SK-N-SH (cell line): ENCODE measurements at regions not wholly inside any gene's neighbourhood (a gene's known extent, or its start where the extent isn't known, plus 50 kb on each side); places are given as distances from the start of the nearest gene placed in this dataset.

Experiments
- CTCF ChIA-PET: fragments of 300-600, 350-600 bp; formaldehyde crosslinking; extraction: SDS; loops from one replicate; lab custom pipeline; 2021; lab: Yijun Ruan, JAX
- POLR2A ChIA-PET: fragments of 350-600 bp; sonication (Branson Sonifier 250); formaldehyde crosslinking; extraction: SDS; loops from one replicate; lab custom pipeline; 2020; ENCODE audit warnings: antibody characterized with exemption, inconsistent platforms; lab: Yijun Ruan, JAX
- DNase-seq: peaks from one replicate; pipeline ENCODE4 v3.0.0; 2012
- H2AFZ ChIP-seq: fragments of 200-600 bp; sonication (generic); 2 replicates; pipeline ENCODE4 v1.8.1; 2016; ENCODE audit warnings: antibody characterized with exemption, mild to moderate bottlenecking, low read depth
- H3F3A ChIP-seq: fragments of 200-600 bp; sonication (generic); replicated peaks from 2 replicates; pipeline ENCODE3; 2016; ENCODE audit warnings: antibody characterized with exemption, mild to moderate bottlenecking; ENCODE audit not compliant: insufficient read depth
- H3K27ac ChIP-seq, 2 experiments: fragments of 200-500 bp in 1 of 2; fragments of 200-600 bp in 1 of 2; sonication (Bioruptor generic) in 1 of 2; sonication (generic), shearing (Covaris generic) in 1 of 2; 2 replicates each; pipeline versions ENCODE4 v1.5.1 to v1.6.1; 2014 to 2016; ENCODE audit warnings: low read depth in 2 of 2, inconsistent platforms in 1 of 2, low read length in 1 of 2, mild to moderate bottlenecking in 1 of 2, mixed read lengths in 1 of 2
- H3K27me3 ChIP-seq: fragments of 200-600 bp; sonication (generic), shearing (Covaris generic); 2 replicates; pipeline ENCODE4 v1.6.1; 2016; ENCODE audit warnings: mixed run types; ENCODE audit not compliant: insufficient read depth
- H3K36me3 ChIP-seq, 2 experiments: fragments of 200-500 bp in 1 of 2; fragments of 200-600 bp in 1 of 2; sonication (Bioruptor generic) in 1 of 2; sonication (generic) in 1 of 2; replicated peaks in 1 of 2; 2 replicates each; pipeline versions ENCODE3 to v1.5.1; 2014 to 2016; ENCODE audit warnings: low read length in 1 of 2, mild to moderate bottlenecking in 1 of 2; ENCODE audit not compliant: insufficient read depth in 2 of 2, control insufficient read depth in 1 of 2
- H3K4me1 ChIP-seq, 2 experiments: fragments of 200-500 bp in 1 of 2; fragments of 200-600 bp in 1 of 2; sonication (Bioruptor generic) in 1 of 2; sonication (generic), shearing (Covaris generic) in 1 of 2; 2 replicates each; pipeline versions ENCODE4 v1.5.1 to v1.6.1; 2014 to 2016; ENCODE audit warnings: low read depth in 1 of 2, low read length in 1 of 2, mixed run types in 1 of 2; ENCODE audit not compliant: insufficient read depth in 2 of 2, control insufficient read depth in 1 of 2
- H3K4me2 ChIP-seq: fragments of 200-600 bp; sonication (generic), shearing (Covaris generic); 2 replicates; pipeline ENCODE4 v1.6.1; 2017; ENCODE audit warnings: mixed run types
- H3K4me3 ChIP-seq, 2 experiments: fragments of 200-500 bp in 1 of 2; fragments of 200-600 bp in 1 of 2; sonication (Bioruptor generic) in 1 of 2; sonication (generic), shearing (Covaris generic) in 1 of 2; 2 replicates each; pipeline versions ENCODE4 v1.5.1 to v1.8.1; 2014 to 2016; ENCODE audit warnings: low read depth in 2 of 2, inconsistent platforms in 1 of 2, low read length in 1 of 2, mild to moderate bottlenecking in 1 of 2, mixed read lengths in 1 of 2, moderate library complexity in 1 of 2
- H3K79me2 ChIP-seq: fragments of 200-600 bp; sonication (generic); 2 replicates; pipeline ENCODE4 v1.8.1; 2017; ENCODE audit warnings: mild to moderate bottlenecking; ENCODE audit not compliant: insufficient read depth
- H3K9ac ChIP-seq: fragments of 200-600 bp; sonication (generic); 2 replicates; pipeline ENCODE4 v1.6.1; 2017; ENCODE audit warnings: mixed run types
- H3K9me2 ChIP-seq: fragments of 200-600 bp; sonication (generic); 2 replicates; pipeline ENCODE4 v1.6.1; 2017; ENCODE audit warnings: mixed run types
- H3K9me3 ChIP-seq: fragments of 200-600 bp; sonication (generic); 2 replicates; pipeline ENCODE4 v1.6.1; 2017; ENCODE audit warnings: mixed run types, mild to moderate bottlenecking, moderate library complexity
- H4K20me1 ChIP-seq: fragments of 200-600 bp; sonication (generic); 2 replicates; pipeline ENCODE4 v1.6.1; 2017; ENCODE audit warnings: mild to moderate bottlenecking, mixed run types; ENCODE audit not compliant: insufficient read depth
- CHD2 ChIP-seq: fragments of 150-350 bp; IDR thresholded peaks from 2 replicates; pipeline ENCODE4 v1.6.1; 2018; ENCODE audit warnings: low read length; ENCODE audit not compliant: partially characterized antibody
- GABPA ChIP-seq: IDR thresholded peaks from 2 replicates; pipeline ENCODE4 v1.4.0; 2012; ENCODE audit warnings: low read depth, mild to moderate bottlenecking
- IRF3 ChIP-seq: fragments of 150-350 bp; IDR thresholded peaks from 2 replicates; pipeline ENCODE4 v1.6.1; 2016; ENCODE audit warnings: mild to moderate bottlenecking, low read depth, low read length
- MEF2A ChIP-seq: IDR thresholded peaks from 2 replicates; pipeline ENCODE4 v1.4.0; 2012; ENCODE audit warnings: low read depth, borderline replicate concordance
- NFIC ChIP-seq: IDR thresholded peaks from 2 replicates; pipeline ENCODE4 v1.4.0; 2012; ENCODE audit warnings: borderline replicate concordance
- NRF1 ChIP-seq: IDR thresholded peaks from 2 replicates; pipeline ENCODE4 v1.6.1; 2012; ENCODE audit warnings: low read depth, mild to moderate bottlenecking, low read length
- RAD21 ChIP-seq: IDR thresholded peaks from 2 replicates; pipeline ENCODE4 v1.6.1; 2012; ENCODE audit warnings: mild to moderate bottlenecking, low read length
- RCOR1 ChIP-seq: fragments of 150-350 bp; IDR thresholded peaks from 2 replicates; pipeline ENCODE4 v1.6.1; 2017; ENCODE audit warnings: antibody characterized with exemption, low read length
- REST ChIP-seq: IDR thresholded peaks from 2 replicates; pipeline ENCODE4 v1.6.1; 2012; ENCODE audit warnings: mild to moderate bottlenecking, low read depth, low read length, moderate library complexity
- RXRA ChIP-seq: IDR thresholded peaks from 2 replicates; pipeline ENCODE4 v1.4.0; 2012; ENCODE audit warnings: low read depth, mild to moderate bottlenecking, borderline replicate concordance
- SIN3A ChIP-seq: IDR thresholded peaks from 2 replicates; pipeline ENCODE4 v1.6.1; 2012; ENCODE audit warnings: low read depth, mild to moderate bottlenecking, low read length, moderate library complexity, borderline replicate concordance
- SMC3 ChIP-seq: IDR thresholded peaks from 2 replicates; pipeline ENCODE4 v1.6.1; 2012; ENCODE audit warnings: low read depth, low read length, improper control_type of control experiment
- TCF12 ChIP-seq: IDR thresholded peaks from 2 replicates; pipeline ENCODE4 v1.4.0; 2012
- TEAD4 ChIP-seq: IDR thresholded peaks from 2 replicates; pipeline ENCODE4 v1.4.0; 2012; ENCODE audit warnings: mild to moderate bottlenecking, borderline replicate concordance; ENCODE audit not compliant: insufficient read depth
- WGBS: methylation state at CpG from one replicate; pipeline ENCODE4 v1.1.6; 2017; ENCODE audit warnings: low lambda C conversion rate; 5-methylcytosine and 5-hydroxymethylcytosine counted together
- TF ChIP-seq, protein P1 (sequence below): IDR thresholded peaks from 2 replicates; pipeline ENCODE4 v1.4.0; 2012; ENCODE audit warnings: low read depth, borderline replicate concordance
- TF ChIP-seq, protein P2 (sequence below): IDR thresholded peaks from 2 replicates; pipeline ENCODE4; 2012

DNA sequence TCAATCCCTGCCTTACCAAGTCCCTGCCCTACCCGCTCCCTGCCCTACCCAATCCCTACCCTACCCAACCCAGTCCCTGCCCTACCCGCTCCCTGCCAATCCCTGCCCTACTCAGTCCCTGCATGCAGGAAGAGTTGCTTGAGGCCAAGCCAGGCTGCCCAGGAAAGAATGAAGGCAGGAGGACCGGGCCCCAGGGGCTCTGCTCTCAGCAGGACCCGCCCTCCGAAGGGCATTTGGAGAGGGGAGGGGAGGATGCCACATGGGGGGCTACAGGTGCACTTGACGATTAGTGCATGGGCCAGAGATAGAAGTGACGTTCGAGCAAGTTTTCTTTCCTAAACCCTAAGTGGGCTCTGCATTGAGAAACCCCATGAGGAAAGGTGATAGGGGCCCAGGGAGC lies 581.2 kb downstream of the TBC1D22A start:
- ChIA-PET CTCF (no interaction called here), POLR2A (no interaction called here)
- no peaks in the 10 kb centered on the region for H3K4me1 ChIP-seq
- no peaks in the 10 kb centered on the region for H4K20me1 ChIP-seq
- TF ChIP-seq NFIC (no peak), IRF3 (no peak), REST (no peak), SMC3 (no peak), SIN3A (no peak), NRF1 (no peak), CHD2 (no peak), TCF12 (no peak)
- H3K4me2 ChIP-seq: no peak overlapping the region
- H3K9me3 ChIP-seq: no peaks in the 10 kb centered on the region
- no peak overlapping the region for H3K9ac ChIP-seq
- no peaks in the 10 kb centered on the region for H3K27me3 ChIP-seq
- H3K27ac ChIP-seq: no peak overlapping the region
- no peaks in the 10 kb centered on the region for H3K36me3 ChIP-seq
- no peaks in the 10 kb centered on the region for H3F3A ChIP-seq
- no peak overlapping the region for H2AFZ ChIP-seq
- no peaks in the 10 kb centered on the region for H3K9me2 ChIP-seq
- H3K79me2 ChIP-seq: no peaks in the 10 kb centered on the region
- no peak for DNase-seq
- H3K4me3 ChIP-seq: no peak overlapping the region
- 25% methylated on average over 8 of the region's 8 CpGs for WGBS

- no peak overlapping the region for H3K4me2 ChIP-seq
- H4K20me1 ChIP-seq: no peaks in the 10 kb centered on the region
- no peaks in the 10 kb centered on the region for H3K9me3 ChIP-seq
- TF ChIP-seq TEAD4 (no peak), SIN3A (no peak), GABPA (no peak), SMC3 (no peak), MEF2A (no peak), RXRA (no peak), RCOR1 (no peak), NFIC (no peak), RAD21 (no peak)
- TF ChIP-seq, protein P1, sequence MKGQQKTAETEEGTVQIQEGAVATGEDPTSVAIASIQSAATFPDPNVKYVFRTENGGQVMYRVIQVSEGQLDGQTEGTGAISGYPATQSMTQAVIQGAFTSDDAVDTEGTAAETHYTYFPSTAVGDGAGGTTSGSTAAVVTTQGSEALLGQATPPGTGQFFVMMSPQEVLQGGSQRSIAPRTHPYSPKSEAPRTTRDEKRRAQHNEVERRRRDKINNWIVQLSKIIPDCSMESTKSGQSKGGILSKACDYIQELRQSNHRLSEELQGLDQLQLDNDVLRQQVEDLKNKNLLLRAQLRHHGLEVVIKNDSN: no peak
- TF ChIP-seq, protein P2, sequence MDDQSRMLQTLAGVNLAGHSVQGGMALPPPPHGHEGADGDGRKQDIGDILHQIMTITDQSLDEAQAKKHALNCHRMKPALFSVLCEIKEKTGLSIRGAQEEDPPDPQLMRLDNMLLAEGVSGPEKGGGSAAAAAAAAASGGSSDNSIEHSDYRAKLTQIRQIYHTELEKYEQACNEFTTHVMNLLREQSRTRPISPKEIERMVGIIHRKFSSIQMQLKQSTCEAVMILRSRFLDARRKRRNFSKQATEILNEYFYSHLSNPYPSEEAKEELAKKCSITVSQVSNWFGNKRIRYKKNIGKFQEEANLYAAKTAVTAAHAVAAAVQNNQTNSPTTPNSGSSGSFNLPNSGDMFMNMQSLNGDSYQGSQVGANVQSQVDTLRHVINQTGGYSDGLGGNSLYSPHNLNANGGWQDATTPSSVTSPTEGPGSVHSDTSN: no peak
- no peaks in the 10 kb centered on the region for H3K36me3 ChIP-seq
- H3K9me2 ChIP-seq: no peaks in the 10 kb centered on the region
- no peak overlapping the region for H3K27ac ChIP-seq
- H3F3A ChIP-seq: no peaks in the 10 kb centered on the region
- CTCF ChIA-PET: no interaction called here
- H3K4me3 ChIP-seq: no peak overlapping the region
- POLR2A ChIA-PET: no interaction called here
- no peaks in the 10 kb centered on the region for H3K79me2 ChIP-seq
- DNase-seq: no peak
- 39% methylated on average over 10 of the region's 10 CpGs for WGBS
- H3K4me1 ChIP-seq: no peaks in the 10 kb centered on the region
- no peak overlapping the region for H2AFZ ChIP-seq
- no peak overlapping the region for H3K9ac ChIP-seq
- H3K27me3 ChIP-seq: no peaks in the 10 kb centered on the region
These were observed 580.0 kb downstream of the TBC1D22A start for GRCh38 chr22:47342446-47342845.
